Neural crest cell (in vitro differentiated cells): ENCODE measurements at regions not wholly inside any gene's neighbourhood (a gene's known extent, or its start where the extent isn't known, plus 50 kb on each side); places are given as distances from the start of the nearest gene placed in this dataset.
A peak's percentile ranks its signal among the peaks of the same experiment; 100 is the strongest.

Source experiments
- DNase-seq: peaks from one replicate; pipeline ENCODE4 v3.0.0; 2021; ENCODE audit warnings: low read depth, mixed read lengths, low spot score
- H3K27ac Mint-ChIP-seq: one replicate; pipeline ENCODE4 v1.8.0; 2021; ENCODE audit warnings: mild to moderate bottlenecking, mixed read lengths; ENCODE audit not compliant: unreplicated experiment
- H3K27me3 Mint-ChIP-seq: 2 replicates; pipeline ENCODE4 v1.8.0; 2021; ENCODE audit warnings: low read depth, mild to moderate bottlenecking, mixed read lengths
- H3K36me3 Mint-ChIP-seq: 2 replicates; pipeline ENCODE4 v1.8.0; 2021; ENCODE audit warnings: low read depth, mild to moderate bottlenecking, mixed read lengths
- H3K4me1 Mint-ChIP-seq: 2 replicates; pipeline ENCODE4 v1.8.0; 2021; ENCODE audit warnings: mixed read lengths
- H3K4me3 Mint-ChIP-seq: one replicate; pipeline ENCODE4 v1.8.0; 2021; ENCODE audit warnings: mild to moderate bottlenecking, mixed read lengths
- H3K9me3 Mint-ChIP-seq: 2 replicates; pipeline ENCODE4 v1.8.0; 2021; ENCODE audit warnings: mixed read lengths
- TF ChIP-seq, protein P1 (sequence below): fragments of 200-600 bp; sonication (generic); conservative IDR thresholded peaks from 2 replicates; pipeline ENCODE4 v1.5.0; 2021; ENCODE audit warnings: antibody characterized with exemption, mild to moderate bottlenecking

GRCh38 chr11:37613031-37613430 lies 1015.0 kb upstream of the RAG2 start:
- no peak for DNase-seq
- TF ChIP-seq, protein P1, sequence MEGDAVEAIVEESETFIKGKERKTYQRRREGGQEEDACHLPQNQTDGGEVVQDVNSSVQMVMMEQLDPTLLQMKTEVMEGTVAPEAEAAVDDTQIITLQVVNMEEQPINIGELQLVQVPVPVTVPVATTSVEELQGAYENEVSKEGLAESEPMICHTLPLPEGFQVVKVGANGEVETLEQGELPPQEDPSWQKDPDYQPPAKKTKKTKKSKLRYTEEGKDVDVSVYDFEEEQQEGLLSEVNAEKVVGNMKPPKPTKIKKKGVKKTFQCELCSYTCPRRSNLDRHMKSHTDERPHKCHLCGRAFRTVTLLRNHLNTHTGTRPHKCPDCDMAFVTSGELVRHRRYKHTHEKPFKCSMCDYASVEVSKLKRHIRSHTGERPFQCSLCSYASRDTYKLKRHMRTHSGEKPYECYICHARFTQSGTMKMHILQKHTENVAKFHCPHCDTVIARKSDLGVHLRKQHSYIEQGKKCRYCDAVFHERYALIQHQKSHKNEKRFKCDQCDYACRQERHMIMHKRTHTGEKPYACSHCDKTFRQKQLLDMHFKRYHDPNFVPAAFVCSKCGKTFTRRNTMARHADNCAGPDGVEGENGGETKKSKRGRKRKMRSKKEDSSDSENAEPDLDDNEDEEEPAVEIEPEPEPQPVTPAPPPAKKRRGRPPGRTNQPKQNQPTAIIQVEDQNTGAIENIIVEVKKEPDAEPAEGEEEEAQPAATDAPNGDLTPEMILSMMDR = no peak
- Mint-ChIP-seq H3K9me3 (peaks cover 15% of the 10 kb centered on the region), H3K4me3 (peak overlapping the region; percentile 52), H3K36me3 (peaks cover 9% of the 10 kb centered on the region), H3K27ac (peak overlapping the region; percentile 98), H3K27me3 (no peaks in the 10 kb centered on the region), H3K4me1 (peaks cover 31% of the 10 kb centered on the region)

GRCh38 chr11:37612146-37612545 lies 1014.1 kb upstream of the RAG2 start:
- H3K4me3 Mint-ChIP-seq = peak overlapping the region; percentile 67
- no peak for DNase-seq
- H3K36me3 Mint-ChIP-seq = peaks cover 6% of the 10 kb centered on the region
- peaks cover 13% of the 10 kb centered on the region for H3K9me3 Mint-ChIP-seq
- TF ChIP-seq, protein P1 = no peak
- no peaks in the 10 kb centered on the region for H3K27me3 Mint-ChIP-seq
- H3K4me1 Mint-ChIP-seq = peaks cover 28% of the 10 kb centered on the region
- H3K27ac Mint-ChIP-seq = peak overlapping the region; percentile 8

DNA sequence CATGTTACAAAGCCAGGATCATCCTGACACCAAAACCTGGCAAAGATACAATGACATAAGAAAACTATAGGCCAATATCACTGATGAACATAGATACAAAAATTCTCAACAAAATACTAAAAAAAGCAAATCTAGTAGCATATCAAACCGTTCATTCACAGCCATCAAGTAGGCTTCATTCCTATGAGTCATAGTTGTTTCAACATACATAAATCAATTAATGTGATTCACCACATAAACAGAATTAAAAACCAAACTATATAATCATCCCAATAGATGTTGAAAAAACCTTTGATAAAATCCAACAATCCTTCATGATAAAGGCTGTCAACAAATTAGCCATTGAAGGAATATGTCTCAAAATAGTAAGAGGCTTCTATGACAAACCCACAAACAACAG lies 1007.2 kb upstream of the RAG2 start:
- no peaks in the 10 kb centered on the region for H3K4me1 Mint-ChIP-seq
- no peak overlapping the region for H3K4me3 Mint-ChIP-seq
- H3K27me3 Mint-ChIP-seq = no peaks in the 10 kb centered on the region
- H3K27ac Mint-ChIP-seq = no peak overlapping the region
- TF ChIP-seq, protein P1 = no peak
- H3K9me3 Mint-ChIP-seq = peaks cover 25% of the 10 kb centered on the region
- H3K36me3 Mint-ChIP-seq = peaks cover 12% of the 10 kb centered on the region
- no peak for DNase-seq

DNA sequence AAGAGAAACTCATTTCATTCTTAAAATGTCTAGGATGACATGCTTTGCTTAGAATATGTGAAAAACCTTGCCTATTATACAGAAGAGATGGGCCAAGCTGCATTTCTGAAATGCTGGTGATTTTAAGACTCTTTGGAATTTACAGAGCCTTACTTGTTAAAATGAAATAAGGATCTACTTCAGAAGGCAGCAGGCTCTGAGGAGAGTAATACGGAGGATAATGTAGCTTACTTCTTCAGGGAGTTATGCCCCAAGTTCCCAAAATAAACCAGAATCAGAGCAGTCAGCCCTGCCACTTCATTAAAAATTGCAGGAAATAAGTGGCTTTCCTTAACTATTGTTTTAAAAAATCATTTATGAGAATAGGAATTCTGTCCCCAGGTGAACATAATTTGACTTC lies 1000.3 kb upstream of the RAG2 start:
- TF ChIP-seq, protein P1 = no peak
- Mint-ChIP-seq H3K27me3 (no peaks in the 10 kb centered on the region), H3K9me3 (peaks cover 11% of the 10 kb centered on the region), H3K4me1 (peaks cover 10% of the 10 kb centered on the region), H3K4me3 (no peak overlapping the region), H3K36me3 (peaks cover 6% of the 10 kb centered on the region), H3K27ac (no peak overlapping the region)
- no peak for DNase-seq

GRCh38 chr11:37597776-37598175 lies 999.7 kb upstream of the RAG2 start:
- Mint-ChIP-seq H3K36me3 (peaks cover 4% of the 10 kb centered on the region), H3K27me3 (no peaks in the 10 kb centered on the region), H3K4me3 (no peak overlapping the region), H3K27ac (no peak overlapping the region), H3K9me3 (peaks cover 5% of the 10 kb centered on the region), H3K4me1 (peaks cover 10% of the 10 kb centered on the region)
- DNase-seq = no peak
- TF ChIP-seq, protein P1 = no peak

- no peak overlapping the region for H3K27ac Mint-ChIP-seq
- TF ChIP-seq, protein P1 = no peak
- DNase-seq = no peak
- no peaks in the 10 kb centered on the region for H3K36me3 Mint-ChIP-seq
- no peaks in the 10 kb centered on the region for H3K9me3 Mint-ChIP-seq
- no peaks in the 10 kb centered on the region for H3K27me3 Mint-ChIP-seq
- peaks cover 10% of the 10 kb centered on the region for H3K4me1 Mint-ChIP-seq
- no peak overlapping the region for H3K4me3 Mint-ChIP-seq
These were observed 997.8 kb upstream of the RAG2 start for GRCh38 chr11:37595845-37596244.
